AG09319 (cell line): ENCODE measurements at regions not wholly inside any gene's neighbourhood (a gene's known extent, or its start where the extent isn't known, plus 50 kb on each side); places are given as distances from the start of the nearest gene placed in this dataset.
"Not testable (repeated sequence)": the region's sequence is repeated elsewhere in the genome, so short reads cannot be mapped to it uniquely, and the experiment has no call there.

ENCODE experiments used
- DNase-seq: peaks from one replicate; pipeline ENCODE4 v3.0.0-alpha.2; 2010; ENCODE audit warnings: low read depth; ENCODE audit errors: extremely low read depth
- CTCF ChIP-seq: IDR thresholded peaks from 2 replicates; pipeline ENCODE4 v1.5.1; 2011; ENCODE audit warnings: low read depth, mild to moderate bottlenecking, inconsistent platforms, low read length, moderate library complexity

GRCh38 chr11:92018332-92018731, 206.3 kb upstream of the FAT3 start:
- DNase-seq: no peak
- TF ChIP-seq CTCF: no peak

GRCh38 chr11:92008249-92008648, 216.4 kb upstream of the FAT3 start:
- TF ChIP-seq CTCF: no peak
- no peak for DNase-seq

- DNase-seq: no peak
Measured at GRCh38 chr11:92002568-92002967, 222.1 kb upstream of the FAT3 start.

GRCh38 chr11:91998481-91998880, 226.1 kb upstream of the FAT3 start:
- TF ChIP-seq CTCF: no peak
- no peak for DNase-seq

More at GRCh38 chr11:92002568-92002967, 222.1 kb upstream of the FAT3 start:
- no peak for TF ChIP-seq CTCF

- DNase-seq: no peak
Measured at GRCh38 chr11:91997226-91997625, 227.4 kb upstream of the FAT3 start.

GRCh38 chr11:91996526-91996925, 228.1 kb upstream of the FAT3 start:
- no peak for TF ChIP-seq CTCF
- DNase-seq: no peak

More at GRCh38 chr11:91997226-91997625, 227.4 kb upstream of the FAT3 start:
- TF ChIP-seq CTCF: no peak

- not testable (repeated sequence) for DNase-seq
Measured at GRCh38 chr11:91988443-91988842, 236.2 kb upstream of the FAT3 start.

GRCh38 chr11:91986218-91986617, 238.4 kb upstream of the FAT3 start:
- no peak for DNase-seq
- TF ChIP-seq CTCF: no peak
